HG02970 (cell line): ENCODE measurements at regions not wholly inside any gene's neighbourhood (a gene's known extent, or its start where the extent isn't known, plus 50 kb on each side); places are given as distances from the start of the nearest gene placed in this dataset.

Experiments
- ATAC-seq: cut with Tn5 transposase; IDR thresholded peaks from one replicate; pipeline ENCODE4 v1.9.1; 2021; ENCODE audit warnings: mild to moderate bottlenecking, moderate library complexity, moderate number of reproducible peaks; ENCODE audit not compliant: unreplicated experiment, low FRiP score

- ATAC-seq = no peak
These were observed 189.7 kb downstream of the PSAT1 start for GRCh38 chr9:78486661-78487060.

- no peak for ATAC-seq
These were observed 193.3 kb downstream of the PSAT1 start for GRCh38 chr9:78490231-78490630.

DNA sequence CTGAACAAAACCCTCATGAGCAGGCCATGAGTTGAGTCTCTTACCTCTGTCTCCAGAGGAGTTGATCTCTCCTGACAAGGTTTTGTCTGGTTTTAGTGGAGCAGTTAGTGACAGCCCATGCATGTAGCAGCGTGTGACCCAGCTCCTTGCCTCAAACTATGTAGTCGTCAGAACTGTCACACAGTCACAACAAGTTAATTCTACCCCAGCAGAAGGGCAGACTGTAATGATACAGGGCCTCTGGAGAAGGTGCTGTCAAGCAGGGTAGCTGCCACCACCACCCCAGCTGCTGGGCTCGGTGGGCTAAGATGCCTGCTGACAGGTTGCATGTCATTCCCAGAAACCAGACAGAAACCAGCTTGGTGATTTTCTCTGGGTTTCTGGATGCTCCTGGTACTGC, 194.5 kb downstream of the PSAT1 start:
- ATAC-seq = no peak

GRCh38 chr9:78493166-78493742, 196.3 kb downstream of the PSAT1 start:
- ATAC-seq = no peak

DNA sequence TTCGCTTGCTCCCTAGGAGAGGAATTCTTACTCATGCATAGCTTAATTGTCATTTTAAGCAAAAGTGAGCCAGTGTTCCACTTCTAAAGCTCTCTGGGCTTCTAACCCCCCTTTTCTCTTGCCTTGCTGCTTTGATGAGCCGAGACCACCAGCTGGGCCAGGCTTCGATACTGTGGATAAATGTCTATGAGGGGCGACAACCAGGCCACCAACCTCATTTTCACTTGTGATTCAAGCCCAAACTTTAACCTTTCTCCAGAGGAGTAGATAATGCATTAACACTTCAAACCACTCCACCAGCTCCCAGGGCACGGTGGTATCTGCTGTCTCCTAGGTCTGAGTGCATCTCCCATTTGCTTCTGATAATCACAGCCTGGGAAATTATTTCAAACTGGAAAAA, 205.6 kb downstream of the PSAT1 start:
- no peak for ATAC-seq

DNA sequence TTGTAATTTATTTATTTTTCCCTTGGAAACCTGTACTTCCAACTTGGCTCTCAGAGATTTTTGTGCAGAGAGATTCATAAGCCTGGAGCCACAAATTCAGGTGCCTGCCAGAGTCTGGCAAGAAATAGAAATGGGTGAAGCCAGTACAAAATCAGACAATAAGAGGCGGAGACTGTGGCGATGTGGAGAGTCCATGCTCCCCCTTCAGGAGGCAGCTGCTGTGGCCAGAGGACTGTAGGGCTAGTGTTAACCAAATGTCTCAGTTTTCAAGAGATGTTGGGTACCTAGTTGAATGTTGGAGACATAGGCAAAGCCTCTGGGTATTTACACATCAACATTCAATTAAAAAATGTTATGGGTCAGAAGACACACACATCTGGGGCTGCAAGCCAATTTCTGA, 208.6 kb downstream of the PSAT1 start:
- ATAC-seq = no peak

DNA sequence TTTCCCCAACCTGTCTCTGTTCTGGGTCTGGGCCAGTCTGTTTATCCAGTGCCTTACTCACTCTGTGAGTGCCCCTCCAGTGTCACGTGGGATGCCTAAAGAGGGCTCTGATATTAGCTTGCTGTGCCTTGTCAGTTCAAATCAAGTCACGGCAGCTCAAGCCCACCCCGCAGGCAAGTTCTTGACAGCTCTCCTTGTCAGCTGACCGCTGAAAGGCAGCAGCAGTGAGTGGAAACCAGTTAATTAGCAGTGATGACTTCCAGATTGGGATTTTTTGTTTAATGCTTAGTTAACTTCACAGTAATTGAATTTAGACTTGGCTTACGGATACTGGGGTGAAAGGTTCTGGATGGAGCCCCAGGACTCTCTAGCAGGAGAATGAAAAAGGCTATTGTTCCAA, 210.1 kb downstream of the PSAT1 start:
- no peak for ATAC-seq

- no peak for ATAC-seq
These were observed 213.1 kb downstream of the PSAT1 start for GRCh38 chr9:78510035-78510434.

- ATAC-seq = no peak
These were observed 218.2 kb downstream of the PSAT1 start for GRCh38 chr9:78515108-78515507.

DNA sequence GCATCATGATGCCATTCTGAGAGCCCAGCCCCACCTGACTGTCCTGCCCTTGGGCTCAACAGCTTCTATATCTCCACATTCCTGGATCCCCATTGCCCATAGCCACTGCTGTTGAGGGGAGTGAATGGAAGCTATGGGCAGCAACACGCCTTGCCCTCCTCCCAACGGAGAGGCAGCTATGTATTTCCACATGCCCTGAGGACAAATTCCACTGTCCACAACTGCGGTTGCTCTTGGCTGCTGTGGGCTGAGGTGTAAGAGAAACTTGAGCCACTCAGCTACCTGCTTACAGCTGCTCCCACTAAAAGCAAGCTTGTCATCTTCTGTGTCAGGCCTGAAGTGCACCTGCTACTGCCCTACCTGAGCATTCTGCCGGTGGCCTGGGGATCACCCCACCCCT, 222.9 kb downstream of the PSAT1 start:
- ATAC-seq = no peak

DNA sequence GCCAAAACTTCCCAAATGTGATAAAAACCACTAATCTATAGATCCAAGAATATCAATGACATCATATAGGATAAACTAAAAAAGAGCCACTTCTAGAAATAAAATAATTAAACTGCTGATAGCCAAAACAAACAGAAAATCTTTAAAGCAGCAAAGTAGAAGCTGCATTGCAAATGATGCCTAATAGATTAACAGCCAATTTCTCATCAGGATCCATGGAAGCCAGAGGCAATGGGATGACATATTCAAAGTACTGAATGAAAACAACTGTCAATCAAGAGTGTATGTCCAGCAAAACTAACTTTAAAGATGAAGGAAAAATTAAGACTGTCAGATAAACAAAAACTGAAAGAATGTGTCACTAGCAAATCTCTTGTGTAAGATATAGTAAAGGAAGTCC, 224.8 kb downstream of the PSAT1 start:
- no peak for ATAC-seq

DNA sequence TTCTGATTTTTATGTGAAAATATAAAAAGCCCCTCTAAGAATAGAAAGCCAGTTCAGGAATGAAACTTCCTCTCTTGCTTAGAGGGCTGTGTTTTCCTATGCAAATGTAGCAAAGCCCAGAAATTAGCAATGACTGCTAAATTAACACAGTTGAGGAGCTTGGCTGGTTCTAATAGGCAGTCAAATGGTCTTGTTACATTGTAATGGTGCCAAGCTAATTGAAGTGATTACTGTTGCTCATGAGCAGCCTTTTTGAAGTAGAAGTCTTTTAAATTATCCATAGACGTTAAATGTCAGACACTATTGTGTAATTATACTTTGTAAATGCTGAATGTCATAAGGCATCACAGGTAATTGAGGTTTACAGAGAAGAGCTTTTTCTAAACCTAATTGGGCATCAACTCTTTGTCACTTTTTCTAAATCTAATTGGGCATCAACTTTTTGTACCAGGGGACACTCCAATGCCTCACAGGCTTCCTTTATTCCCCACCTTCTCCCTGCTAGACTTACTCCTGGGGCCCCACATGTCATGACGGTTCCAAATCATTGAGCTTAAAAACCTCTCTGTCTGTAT, 229.1 kb downstream of the PSAT1 start:
- no peak for ATAC-seq

GRCh38 chr9:78533500-78533899, 236.6 kb downstream of the PSAT1 start:
- ATAC-seq = no peak

- no peak for ATAC-seq
These were observed 242.3 kb downstream of the PSAT1 start for GRCh38 chr9:78539188-78539587.

GRCh38 chr9:78539904-78540303, 243.0 kb downstream of the PSAT1 start:
- no peak for ATAC-seq

DNA sequence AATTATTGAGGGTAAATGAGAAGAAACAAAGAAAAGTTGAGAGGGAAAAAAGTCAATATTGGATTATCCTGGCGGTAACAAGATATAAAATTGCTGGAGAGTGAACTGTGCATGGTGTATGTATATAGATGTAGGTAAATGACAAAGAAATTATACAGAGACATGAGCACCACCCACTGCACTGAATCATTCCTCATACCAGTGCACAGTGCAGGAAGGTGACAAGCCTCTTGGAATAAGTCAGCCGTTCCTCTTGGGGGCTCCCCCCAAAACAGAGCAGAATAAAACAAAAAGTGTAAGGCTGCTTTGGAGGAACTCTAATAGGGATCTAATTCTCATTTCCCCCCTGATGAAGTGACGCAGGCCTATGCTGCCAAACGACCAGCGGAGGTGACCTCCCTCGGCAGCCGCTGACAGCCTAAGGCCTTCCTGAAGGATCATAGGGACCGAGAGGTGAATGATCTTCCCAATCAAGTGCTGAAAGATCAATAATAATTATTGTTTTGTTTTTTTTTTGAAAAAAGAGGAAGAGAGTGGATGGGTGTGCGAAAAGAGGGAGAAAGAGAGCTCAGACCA, 245.0 kb downstream of the PSAT1 start:
- no peak for ATAC-seq

- no peak for ATAC-seq
These were observed 245.7 kb downstream of the PSAT1 start for GRCh38 chr9:78542491-78543181.

- no peak for ATAC-seq
These were observed 246.4 kb downstream of the PSAT1 start for GRCh38 chr9:78543353-78543752.

GRCh38 chr9:78544230-78544629, 247.3 kb downstream of the PSAT1 start:
- ATAC-seq = no peak

DNA sequence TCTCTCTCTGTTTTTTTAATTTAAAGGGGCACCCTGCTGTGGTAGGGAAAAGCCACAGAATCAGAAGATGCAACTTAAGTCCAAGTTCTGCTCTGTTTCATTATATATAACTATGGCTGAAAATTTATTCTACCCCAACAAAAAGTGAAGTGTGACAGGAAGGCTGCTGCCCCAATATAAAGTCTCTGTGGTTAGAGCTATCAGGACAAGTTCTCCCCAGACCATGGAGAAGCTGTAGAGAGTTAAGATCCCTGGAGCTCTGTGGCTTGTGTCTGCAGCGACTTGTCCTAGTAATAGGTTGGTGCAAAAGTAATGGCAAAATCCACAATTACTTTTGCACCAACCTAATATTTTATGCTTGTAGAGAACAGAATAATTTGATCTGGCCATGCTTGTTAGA, 250.9 kb downstream of the PSAT1 start:
- no peak for ATAC-seq

GRCh38 chr9:78548670-78549069, 251.7 kb downstream of the PSAT1 start:
- no peak for ATAC-seq

GRCh38 chr9:78549711-78550110, 252.8 kb downstream of the PSAT1 start:
- ATAC-seq = no peak
